ENCODE measurements at regions not wholly inside any gene's neighbourhood (a gene's known extent, or its start where the extent isn't known, plus 50 kb on each side); places are given as distances from the start of the nearest gene placed in this dataset.

DNA sequence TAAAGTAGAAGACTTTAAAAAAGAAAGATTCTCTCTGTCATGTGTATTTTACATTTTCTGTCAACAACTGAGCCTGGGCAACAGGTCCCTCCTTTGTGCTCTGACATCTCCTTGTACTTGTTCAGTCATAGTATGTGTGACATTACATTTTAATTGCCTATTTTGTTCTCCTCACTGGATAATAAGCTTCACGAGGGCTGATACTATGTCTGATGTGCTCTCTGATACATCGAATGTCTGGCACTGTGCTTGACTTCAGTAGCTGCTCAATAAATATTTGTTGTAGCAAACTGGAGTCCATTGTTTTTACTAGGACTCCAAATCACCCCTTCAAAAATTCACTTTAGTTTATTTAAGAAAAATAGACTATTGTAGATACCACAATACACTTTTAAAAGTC lies 482.0 kb downstream of the RASEF start:
- Histone ChIP-seq H4K20me1 (ENCODE audit: low read depth, low read length) (no peaks in the 10 kb centered on the region), H3K79me2 (ENCODE audit: insufficient read depth, low read length) (no peaks in the 10 kb centered on the region), H3K9ac (ENCODE audit: low read length) (no peak overlapping the region), H2AFZ (ENCODE audit: low read depth, low read length, severe bottlenecking) (no peak overlapping the region), H3K36me3 (ENCODE audit: low read length) (no peaks in the 10 kb centered on the region), H3K27ac (ENCODE audit: low read depth, low read length) (no peak overlapping the region), H3F3A (ENCODE audit: insufficient read depth) (no peaks in the 10 kb centered on the region), H3K4me3 (ENCODE audit: insufficient read depth, low read length, poor library complexity, severe bottlenecking) (no peak overlapping the region), H3K27me3 (ENCODE audit: low read length) (no peaks in the 10 kb centered on the region), H3K9me2 (replicated peaks; ENCODE audit: insufficient read depth, low read length) (no peaks in the 10 kb centered on the region), H3K9me3 (ENCODE audit: insufficient read depth, low read length) (no peaks in the 10 kb centered on the region), H3K4me2 (ENCODE audit: low read depth, low read length, poor library complexity, severe bottlenecking) (no peak overlapping the region)
- TF ChIP-seq, protein P1, sequence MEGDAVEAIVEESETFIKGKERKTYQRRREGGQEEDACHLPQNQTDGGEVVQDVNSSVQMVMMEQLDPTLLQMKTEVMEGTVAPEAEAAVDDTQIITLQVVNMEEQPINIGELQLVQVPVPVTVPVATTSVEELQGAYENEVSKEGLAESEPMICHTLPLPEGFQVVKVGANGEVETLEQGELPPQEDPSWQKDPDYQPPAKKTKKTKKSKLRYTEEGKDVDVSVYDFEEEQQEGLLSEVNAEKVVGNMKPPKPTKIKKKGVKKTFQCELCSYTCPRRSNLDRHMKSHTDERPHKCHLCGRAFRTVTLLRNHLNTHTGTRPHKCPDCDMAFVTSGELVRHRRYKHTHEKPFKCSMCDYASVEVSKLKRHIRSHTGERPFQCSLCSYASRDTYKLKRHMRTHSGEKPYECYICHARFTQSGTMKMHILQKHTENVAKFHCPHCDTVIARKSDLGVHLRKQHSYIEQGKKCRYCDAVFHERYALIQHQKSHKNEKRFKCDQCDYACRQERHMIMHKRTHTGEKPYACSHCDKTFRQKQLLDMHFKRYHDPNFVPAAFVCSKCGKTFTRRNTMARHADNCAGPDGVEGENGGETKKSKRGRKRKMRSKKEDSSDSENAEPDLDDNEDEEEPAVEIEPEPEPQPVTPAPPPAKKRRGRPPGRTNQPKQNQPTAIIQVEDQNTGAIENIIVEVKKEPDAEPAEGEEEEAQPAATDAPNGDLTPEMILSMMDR (IDR thresholded peaks at IDR 0.05; ENCODE audit: insufficient read depth, low read length, poor library complexity, severe bottlenecking), result no peak
- no peak for TF ChIP-seq EZH2phosphoT487 (conservative IDR thresholded peaks at IDR 0.05; ENCODE audit: low read length)

DNA sequence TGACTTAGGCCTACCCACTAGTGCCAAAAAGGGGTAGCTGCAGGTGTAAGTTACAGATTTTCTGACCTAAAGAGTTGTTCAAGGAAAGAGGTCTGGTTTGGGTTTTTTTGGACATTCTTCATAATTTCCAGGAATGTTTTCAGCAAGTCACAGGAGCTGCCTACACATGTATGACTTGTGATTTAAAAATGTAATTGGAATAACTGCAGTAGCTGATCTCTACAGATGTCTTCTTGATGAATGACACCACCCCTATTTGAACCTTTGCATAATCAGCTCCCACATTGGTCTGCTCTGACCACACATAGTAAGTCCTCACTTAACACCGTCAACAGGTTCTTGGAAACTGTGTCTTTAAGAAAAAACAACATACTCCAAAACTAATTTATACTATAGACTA lies 481.4 kb downstream of the RASEF start:
- H3K79me2 ChIP-seq (ENCODE audit: insufficient read depth, low read length), result no peaks in the 10 kb centered on the region
- no peaks in the 10 kb centered on the region for H4K20me1 ChIP-seq (ENCODE audit: low read depth, low read length)
- H3F3A ChIP-seq (ENCODE audit: insufficient read depth), result no peaks in the 10 kb centered on the region
- H3K9me3 ChIP-seq (ENCODE audit: insufficient read depth, low read length), result no peaks in the 10 kb centered on the region
- no peak overlapping the region for H3K4me3 ChIP-seq (ENCODE audit: insufficient read depth, low read length, poor library complexity, severe bottlenecking)
- no peak overlapping the region for H3K27ac ChIP-seq (ENCODE audit: low read depth, low read length)
- H2AFZ ChIP-seq (ENCODE audit: low read depth, low read length, severe bottlenecking), result no peak overlapping the region
- H3K9me2 ChIP-seq (replicated peaks; ENCODE audit: insufficient read depth, low read length), result no peaks in the 10 kb centered on the region
- no peaks in the 10 kb centered on the region for H3K27me3 ChIP-seq (ENCODE audit: low read length)
- H3K9ac ChIP-seq (ENCODE audit: low read length), result no peak overlapping the region
- no peak overlapping the region for H3K4me2 ChIP-seq (ENCODE audit: low read depth, low read length, poor library complexity, severe bottlenecking)
- H3K36me3 ChIP-seq (ENCODE audit: low read length), result no peaks in the 10 kb centered on the region
- TF ChIP-seq, protein P1 (IDR thresholded peaks at IDR 0.05; ENCODE audit: insufficient read depth, low read length, poor library complexity, severe bottlenecking), result no peak
- no peak for TF ChIP-seq EZH2phosphoT487 (conservative IDR thresholded peaks at IDR 0.05; ENCODE audit: low read length)

DNA sequence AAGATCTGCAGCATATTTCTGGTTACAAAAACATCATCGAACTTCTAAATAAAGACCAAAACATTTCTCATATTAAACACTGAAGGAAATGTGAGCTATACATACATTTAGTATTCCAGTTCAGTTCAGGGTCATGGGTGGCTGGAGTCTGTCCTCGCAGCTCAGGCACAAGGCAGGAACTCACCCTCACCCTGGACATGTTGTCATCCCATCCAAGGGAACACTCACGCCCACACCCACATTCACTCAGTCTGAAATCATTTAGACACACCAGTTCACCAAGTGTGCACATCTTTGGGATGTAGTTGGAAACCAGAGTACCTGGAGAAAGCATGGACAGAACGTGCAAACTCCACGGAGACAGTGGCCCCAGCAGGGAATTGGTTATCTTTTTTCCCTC lies 481.0 kb downstream of the RASEF start:
- Histone ChIP-seq H3K9me3 (ENCODE audit: insufficient read depth, low read length) (no peaks in the 10 kb centered on the region), H3K79me2 (ENCODE audit: insufficient read depth, low read length) (no peaks in the 10 kb centered on the region), H3K4me3 (ENCODE audit: insufficient read depth, low read length, poor library complexity, severe bottlenecking) (no peak overlapping the region), H3K9ac (ENCODE audit: low read length) (no peak overlapping the region), H3K27me3 (ENCODE audit: low read length) (no peaks in the 10 kb centered on the region), H2AFZ (ENCODE audit: low read depth, low read length, severe bottlenecking) (no peak overlapping the region), H4K20me1 (ENCODE audit: low read depth, low read length) (no peaks in the 10 kb centered on the region), H3K36me3 (ENCODE audit: low read length) (no peaks in the 10 kb centered on the region), H3K4me2 (ENCODE audit: low read depth, low read length, poor library complexity, severe bottlenecking) (no peak overlapping the region), H3F3A (ENCODE audit: insufficient read depth) (no peaks in the 10 kb centered on the region), H3K27ac (ENCODE audit: low read depth, low read length) (no peak overlapping the region), H3K9me2 (replicated peaks; ENCODE audit: insufficient read depth, low read length) (no peaks in the 10 kb centered on the region)
- no peak for TF ChIP-seq EZH2phosphoT487 (conservative IDR thresholded peaks at IDR 0.05; ENCODE audit: low read length)
- TF ChIP-seq, protein P1 (IDR thresholded peaks at IDR 0.05; ENCODE audit: insufficient read depth, low read length, poor library complexity, severe bottlenecking), result no peak
